ENCODE measurements at regions not wholly inside any gene's neighbourhood (a gene's known extent, or its start where the extent isn't known, plus 50 kb on each side); places are given as distances from the start of the nearest gene placed in this dataset.
"Not testable (repeated sequence)": the region's sequence is repeated elsewhere in the genome, so short reads cannot be mapped to it uniquely, and the experiment has no call there.

- DNase-seq, result no peak
- ATAC-seq (ENCODE audit: poor library complexity), result no peak
- intact Hi-C loops (cut with DNase I), result no loop called here
Observed at GRCh38 chr1:213767683-213768082, 220.1 kb upstream of the PROX1 start.

DNA sequence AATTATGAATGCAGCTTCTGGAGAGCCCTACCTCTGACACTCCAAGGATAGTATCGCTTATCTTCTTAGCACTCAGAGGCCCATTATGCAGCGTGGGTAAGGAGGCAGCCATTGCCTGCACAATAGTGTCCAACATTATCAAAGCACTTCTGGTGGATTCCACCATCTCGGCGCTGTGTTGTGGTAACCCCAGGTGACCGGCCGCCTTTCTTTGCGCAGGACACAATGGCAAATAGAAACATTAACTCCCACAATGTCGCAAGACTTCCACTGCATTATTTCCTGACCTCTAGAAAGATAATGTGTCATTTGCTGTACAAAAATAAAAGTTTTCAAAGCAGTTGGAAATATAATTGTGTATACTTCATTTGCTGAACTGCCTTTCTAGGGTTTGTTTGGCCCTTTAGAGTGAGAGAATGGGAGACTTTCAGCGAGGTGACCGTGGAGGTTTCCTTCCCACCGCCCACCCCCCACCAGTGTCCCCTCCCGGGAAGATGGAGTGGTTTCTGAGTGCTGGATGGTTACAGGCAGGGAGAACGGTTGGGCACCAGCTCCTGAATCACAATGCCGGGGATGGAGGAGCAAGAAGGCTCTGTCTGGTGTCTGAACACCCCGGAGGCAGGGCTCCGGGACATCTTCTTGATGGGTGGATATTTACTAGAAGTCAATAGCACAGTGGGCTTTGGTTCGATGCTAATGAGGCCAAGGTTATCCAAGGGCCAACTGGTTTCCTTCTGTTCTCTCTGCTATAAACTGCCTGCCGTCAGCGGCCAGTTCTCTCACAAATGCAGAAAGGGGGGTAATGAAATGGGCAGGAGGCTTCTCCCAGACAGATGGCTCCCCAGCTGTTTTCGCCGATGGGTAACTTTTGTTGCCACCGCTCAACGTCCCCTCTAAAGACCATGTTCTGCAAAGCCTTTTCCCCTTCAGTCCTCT, 215.4 kb upstream of the PROX1 start:
- no peak for DNase-seq
- ATAC-seq (ENCODE audit: poor library complexity), result no peak
- intact Hi-C loops (cut with DNase I), result no loop called here

- intact Hi-C loops (cut with DNase I), result no loop called here
- ATAC-seq (ENCODE audit: poor library complexity), result no peak
- DNase-seq, result no peak
Observed at GRCh38 chr1:213773975-213774374, 213.8 kb upstream of the PROX1 start.

GRCh38 chr1:213776969-213777368, 210.8 kb upstream of the PROX1 start:
- ATAC-seq (ENCODE audit: poor library complexity) (no peak), DNase-seq (no peak)
- intact Hi-C loops (cut with DNase I), result no loop called here

GRCh38 chr1:213779228-213779627, 208.5 kb upstream of the PROX1 start:
- intact Hi-C loops (cut with DNase I), result no loop called here
- no peak for ATAC-seq (ENCODE audit: poor library complexity)

DNA sequence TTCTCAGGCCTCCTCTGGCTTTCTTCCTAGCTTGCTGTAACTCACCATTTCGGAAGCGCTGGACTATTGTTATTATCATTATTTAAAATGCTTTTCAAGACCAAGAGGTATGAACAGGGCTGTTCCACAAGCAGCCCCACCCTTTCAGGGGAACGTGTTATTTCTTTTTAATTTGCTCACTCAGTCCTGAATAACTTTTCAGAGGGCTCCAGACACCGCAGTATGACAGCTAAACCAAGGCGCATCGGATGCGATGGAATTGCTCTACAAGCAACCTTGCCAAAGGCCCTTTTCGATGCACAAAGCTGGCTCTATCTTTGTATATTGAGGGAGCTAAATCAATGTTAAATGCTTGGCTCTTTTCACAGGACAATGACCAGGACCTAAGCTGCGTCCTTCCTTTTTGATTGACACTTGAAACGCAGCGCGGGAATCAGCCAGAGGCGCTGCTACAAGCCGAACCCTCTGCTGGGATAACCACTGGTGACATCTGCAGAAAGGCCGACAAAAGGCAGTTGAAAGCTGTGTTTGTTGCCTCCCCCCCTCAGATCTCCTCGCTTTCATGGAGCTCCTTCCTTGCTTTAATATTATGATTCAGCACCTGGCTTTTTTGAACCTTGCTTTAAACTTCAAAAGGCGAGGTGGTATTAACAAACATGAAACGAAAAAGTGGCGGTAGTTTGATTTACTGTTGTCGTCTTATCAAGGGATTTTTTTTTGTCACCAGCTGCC, 204.7 kb upstream of the PROX1 start:
- intact Hi-C loops (cut with DNase I), result no loop called here
- ATAC-seq (ENCODE audit: poor library complexity) (no peak), DNase-seq (no peak)

More at GRCh38 chr1:213779228-213779627, 208.5 kb upstream of the PROX1 start:
- no peak for DNase-seq

- intact Hi-C loops (cut with DNase I), result no loop called here
- DNase-seq (no peak), ATAC-seq (ENCODE audit: poor library complexity) (no peak)
Observed at GRCh38 chr1:213783893-213784292, 203.9 kb upstream of the PROX1 start.

DNA sequence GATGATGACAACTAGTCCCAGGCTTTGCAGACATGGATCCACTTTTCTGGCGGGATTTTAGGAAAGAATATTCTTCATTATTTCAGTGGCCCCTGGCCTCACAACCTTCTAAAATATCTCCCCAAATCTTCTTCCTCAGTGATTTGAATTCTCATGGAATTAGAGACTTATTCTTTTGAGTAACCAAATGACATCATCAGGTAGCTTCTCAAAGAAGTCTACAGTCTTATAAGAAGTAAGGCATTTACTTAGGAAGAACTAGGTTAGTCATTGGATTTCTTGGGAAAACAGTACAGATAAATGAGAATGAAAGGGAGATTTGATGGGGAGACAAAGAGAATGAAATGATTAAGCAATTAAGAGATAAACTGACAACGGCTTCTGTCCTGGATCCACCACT, 201.1 kb upstream of the PROX1 start:
- ATAC-seq (ENCODE audit: poor library complexity), result no peak
- no peak for DNase-seq
- intact Hi-C loops (cut with DNase I), result no loop called here

GRCh38 chr1:213790565-213790964, 197.2 kb upstream of the PROX1 start:
- intact Hi-C loops (cut with DNase I), result no loop called here
- DNase-seq, result no peak
- ATAC-seq (ENCODE audit: poor library complexity), result no peak

GRCh38 chr1:213793482-213794067, 194.2 kb upstream of the PROX1 start:
- no peak for DNase-seq
- intact Hi-C loops (cut with DNase I), result no loop called here
- ATAC-seq (ENCODE audit: poor library complexity), result no peak

DNA sequence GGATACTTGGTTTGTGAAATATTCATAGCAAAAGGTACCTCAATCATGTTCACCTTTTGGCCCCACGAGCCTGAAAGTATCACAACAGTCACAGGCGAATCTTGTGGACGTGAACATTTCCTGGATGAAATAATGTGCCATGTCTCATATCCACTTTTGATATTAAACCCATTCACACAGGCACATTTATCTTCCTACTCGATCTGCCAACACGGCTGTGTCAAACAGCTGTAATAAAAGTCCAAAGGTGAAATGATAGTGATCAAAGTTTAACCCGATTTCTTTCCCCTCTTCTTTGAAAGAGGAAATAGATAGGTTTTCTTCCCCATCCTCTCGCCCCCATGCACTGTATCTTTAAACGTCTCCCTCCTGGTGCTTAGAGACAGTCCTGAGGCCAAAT, 191.2 kb upstream of the PROX1 start:
- DNase-seq (no peak), ATAC-seq (ENCODE audit: poor library complexity) (no peak)
- intact Hi-C loops (cut with DNase I), result no loop called here

DNA sequence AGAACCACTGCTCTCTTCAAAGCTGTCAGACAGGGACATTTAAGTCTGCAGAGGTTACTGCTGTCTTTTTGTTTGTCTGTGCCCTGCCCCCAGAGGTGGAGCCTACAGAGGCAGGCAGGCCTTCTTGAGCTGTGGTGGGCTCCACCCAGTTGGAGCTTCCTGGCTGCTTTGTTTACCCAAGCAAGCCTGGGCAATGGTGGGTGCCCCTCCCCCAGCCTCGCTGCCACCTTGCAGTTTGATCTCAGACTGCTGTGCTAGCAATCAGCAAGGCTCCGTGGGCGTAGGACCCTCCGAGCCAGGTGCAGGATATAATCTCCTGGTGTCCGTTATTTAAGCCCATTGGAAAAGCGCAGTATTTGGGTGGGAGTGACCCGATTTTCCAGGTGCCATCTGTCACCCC, 179.5 kb upstream of the PROX1 start:
- intact Hi-C loops (cut with DNase I); DNase-seq; ATAC-seq (ENCODE audit: poor library complexity): not testable (repeated sequence)

DNA sequence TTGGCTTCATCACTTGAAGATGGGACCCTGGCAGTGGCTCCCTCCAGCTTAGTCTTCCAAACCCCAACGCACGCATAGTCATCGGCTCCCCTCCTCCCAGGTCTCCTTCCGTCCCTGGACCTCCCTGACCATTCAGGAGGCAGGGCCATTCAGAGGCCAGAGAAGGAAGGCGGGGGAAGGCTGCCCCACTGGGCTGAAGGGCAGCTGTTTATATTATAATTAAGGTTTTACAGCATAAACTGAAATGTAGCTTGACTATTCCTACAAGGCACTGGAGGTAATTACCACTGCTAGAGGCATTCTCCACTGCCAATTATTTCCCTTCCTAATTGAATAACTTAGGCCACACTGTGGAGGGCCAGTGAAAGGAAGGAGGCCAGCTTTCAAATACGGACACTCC, 170.6 kb upstream of the PROX1 start:
- ATAC-seq (ENCODE audit: poor library complexity), result no peak
- no peak for DNase-seq
- intact Hi-C loops (cut with DNase I), result no loop called here

DNA sequence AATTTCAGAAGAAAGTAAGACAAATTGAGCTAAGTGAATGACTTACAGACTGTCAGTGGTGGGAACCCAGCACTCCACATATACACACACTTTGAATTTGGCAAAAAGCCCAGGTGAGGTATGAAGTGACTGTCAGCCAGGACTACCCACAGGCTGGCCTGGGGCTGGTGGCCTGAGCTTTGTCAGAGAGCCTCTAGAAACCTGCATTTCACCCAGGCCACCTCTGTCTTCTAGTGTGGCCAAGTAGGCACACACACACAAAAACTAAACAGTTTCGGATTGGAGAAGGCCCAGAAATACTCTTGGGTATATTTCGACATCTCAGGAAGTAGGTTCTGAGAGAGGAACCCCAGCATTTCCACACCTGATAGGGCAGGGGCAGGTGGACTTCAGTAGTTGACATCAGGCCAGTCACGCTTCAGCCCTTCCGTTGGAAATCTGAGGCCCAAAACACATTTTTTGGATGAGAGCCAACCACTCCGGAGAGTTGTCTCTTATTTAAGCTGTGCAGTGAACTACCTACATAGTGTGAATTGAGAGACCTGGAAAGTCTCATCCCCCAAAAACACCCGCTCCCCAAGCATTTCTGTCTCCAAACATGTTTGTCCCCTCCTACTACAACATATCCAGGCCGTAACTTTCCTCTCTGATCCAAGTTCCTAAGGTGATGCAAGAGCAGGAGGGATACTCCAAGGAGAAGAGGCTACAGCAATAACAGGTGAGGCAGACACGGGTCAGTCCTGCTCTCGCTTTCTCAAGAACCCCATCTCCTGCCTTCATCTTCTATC, 167.2 kb upstream of the PROX1 start:
- intact Hi-C loops (cut with DNase I), result no loop called here
- DNase-seq (no peak), ATAC-seq (ENCODE audit: poor library complexity) (peak; percentile 49)

DNA sequence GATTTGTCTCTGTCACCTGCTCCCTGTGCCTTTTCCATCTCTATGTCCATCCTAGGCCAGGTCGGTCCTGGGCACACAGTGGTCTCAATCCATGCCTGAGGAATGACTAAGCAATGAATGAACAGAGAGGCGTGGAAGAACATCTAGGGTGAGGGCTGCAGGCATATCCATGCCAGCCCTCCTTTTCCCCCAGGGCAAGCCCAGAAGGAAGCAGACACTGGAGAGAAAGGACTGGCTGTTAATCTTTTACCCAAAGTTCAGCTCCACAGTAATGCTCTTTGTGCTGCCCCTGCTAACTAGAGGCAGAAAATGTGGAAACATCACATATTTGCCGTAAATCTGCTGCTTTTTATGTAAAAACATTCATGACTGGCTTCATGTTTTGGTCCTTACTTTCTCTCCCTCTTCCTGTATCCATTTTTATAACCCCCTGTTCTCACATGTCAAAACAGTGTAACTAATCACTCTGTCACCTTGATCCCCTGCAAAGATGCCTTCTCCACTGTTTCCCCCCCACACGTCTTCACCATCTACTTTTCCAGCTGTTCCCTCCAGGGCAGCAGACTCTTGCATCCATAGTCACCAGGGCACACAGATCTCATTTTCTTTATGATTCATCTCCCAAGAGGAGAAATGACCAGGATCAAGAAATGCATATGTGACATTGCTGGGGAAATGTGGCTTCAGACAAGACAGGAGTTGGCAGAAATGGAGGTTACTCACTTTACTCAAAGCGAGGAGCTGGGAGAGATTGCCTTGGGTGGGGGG, 166.4 kb upstream of the PROX1 start:
- intact Hi-C loops (cut with DNase I), result no loop called here
- ATAC-seq (ENCODE audit: poor library complexity), result no peak

DNA sequence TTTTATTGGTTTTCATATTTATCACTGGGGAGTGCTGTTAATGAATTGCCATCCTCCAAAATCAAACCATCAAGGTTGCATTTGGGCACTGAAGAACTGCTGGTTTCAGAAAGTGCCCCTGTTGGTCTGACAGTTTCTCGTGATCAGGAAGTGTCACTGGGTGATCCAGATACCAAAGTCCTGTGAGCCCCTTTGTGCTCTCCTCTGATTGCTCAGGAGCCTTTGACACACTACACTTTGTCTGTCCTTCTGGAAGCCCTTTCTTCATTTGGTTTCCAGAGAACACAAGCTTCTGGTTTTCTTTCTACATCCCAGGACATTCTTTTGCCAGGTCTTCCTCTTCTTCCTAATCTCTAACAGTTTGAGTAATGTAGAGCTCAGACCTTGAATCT, 165.8 kb upstream of the PROX1 start:
- intact Hi-C loops (cut with DNase I), result no loop called here
- DNase-seq, result no peak
- no peak for ATAC-seq (ENCODE audit: poor library complexity)

More for the DNA sequence above, 166.4 kb upstream of the PROX1 start:
- DNase-seq, result no peak

DNA sequence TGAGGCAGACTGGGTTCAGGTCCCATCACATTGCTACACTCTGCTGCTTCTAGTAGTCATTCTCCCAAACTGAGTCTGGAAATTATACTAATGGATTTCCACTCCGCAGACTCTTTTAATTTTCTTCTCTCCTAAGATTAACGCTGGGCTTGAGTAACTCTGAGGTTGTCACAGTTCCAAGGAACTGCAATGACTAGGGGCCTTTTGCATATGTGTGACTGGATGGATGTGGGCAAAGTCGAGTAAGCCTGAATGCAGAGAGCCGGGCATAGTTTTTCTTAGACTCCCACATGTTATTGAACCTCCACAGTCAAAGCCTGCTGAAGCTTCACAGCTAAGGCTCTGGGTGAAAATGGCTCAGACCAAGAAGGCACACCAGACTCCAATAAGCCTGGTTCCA, 160.9 kb upstream of the PROX1 start:
- intact Hi-C loops (cut with DNase I), result no loop called here

DNA sequence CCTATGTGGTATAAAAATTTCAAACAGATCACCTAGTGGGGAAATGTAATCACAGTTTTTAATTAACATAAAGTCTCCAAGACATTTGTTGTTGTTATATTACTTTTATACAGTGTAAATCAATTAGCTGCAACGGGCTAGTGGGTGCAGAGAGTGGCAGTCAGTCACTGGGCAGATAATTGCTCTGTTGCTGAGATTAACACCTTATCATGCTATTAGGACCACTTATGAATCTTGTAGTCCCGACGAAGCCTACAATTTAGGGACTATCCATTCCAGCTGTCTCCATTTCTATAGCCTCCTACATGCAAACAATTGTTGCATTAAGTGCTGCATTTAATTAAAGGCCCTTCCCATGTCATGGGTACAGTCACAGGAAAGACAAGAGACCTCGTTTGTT, 158.9 kb upstream of the PROX1 start:
- intact Hi-C loops (cut with DNase I), result no loop called here
- no peak for DNase-seq
- no peak for ATAC-seq (ENCODE audit: poor library complexity)

More for the DNA sequence above, 160.9 kb upstream of the PROX1 start:
- DNase-seq (no peak), ATAC-seq (ENCODE audit: poor library complexity) (no peak)
